A673 (cell line): ENCODE measurements at regions not wholly inside any gene's neighbourhood (a gene's known extent, or its start where the extent isn't known, plus 50 kb on each side); places are given as distances from the start of the nearest gene placed in this dataset.

Source experiments
- EZH2 ChIP-seq: fragments of 200-600 bp; sonication (generic); IDR thresholded peaks from 2 replicates; pipeline ENCODE4 v1.6.1; 2017; ENCODE audit warnings: borderline replicate concordance, low read depth, mild to moderate bottlenecking, mixed read lengths, antibody characterized with exemption, low read length; ENCODE audit not compliant: poor library complexity, severe bottlenecking
- TF ChIP-seq, protein P1 (sequence below): fragments of 300-800, 200-600 bp; sonication (generic); conservative IDR thresholded peaks from 2 replicates; pipeline ENCODE4 v1.5.1; 2017; ENCODE audit warnings: low read depth, mild to moderate bottlenecking, antibody characterized with exemption, low read length, moderate library complexity, mixed read lengths

DNA sequence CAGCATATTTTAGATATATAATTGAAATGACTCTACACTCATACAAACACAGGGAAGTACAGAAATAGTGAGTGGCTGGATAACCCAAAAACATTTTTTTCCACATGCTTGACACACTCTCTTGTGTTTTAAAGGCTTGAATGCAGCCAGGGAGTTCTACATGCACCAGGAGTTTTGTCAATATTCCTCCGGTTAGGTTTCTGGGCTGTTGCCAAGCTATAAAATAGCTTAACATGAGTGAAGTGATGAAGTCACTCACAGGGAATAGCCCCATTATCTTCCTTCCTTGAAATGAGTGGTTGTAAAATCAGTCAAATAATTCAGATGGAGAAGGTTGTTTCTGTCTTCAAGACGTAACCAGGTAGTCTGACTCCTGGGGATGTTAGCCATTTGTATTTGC, 582.7 kb downstream of the SLC6A15 start:
- TF ChIP-seq, protein P1, sequence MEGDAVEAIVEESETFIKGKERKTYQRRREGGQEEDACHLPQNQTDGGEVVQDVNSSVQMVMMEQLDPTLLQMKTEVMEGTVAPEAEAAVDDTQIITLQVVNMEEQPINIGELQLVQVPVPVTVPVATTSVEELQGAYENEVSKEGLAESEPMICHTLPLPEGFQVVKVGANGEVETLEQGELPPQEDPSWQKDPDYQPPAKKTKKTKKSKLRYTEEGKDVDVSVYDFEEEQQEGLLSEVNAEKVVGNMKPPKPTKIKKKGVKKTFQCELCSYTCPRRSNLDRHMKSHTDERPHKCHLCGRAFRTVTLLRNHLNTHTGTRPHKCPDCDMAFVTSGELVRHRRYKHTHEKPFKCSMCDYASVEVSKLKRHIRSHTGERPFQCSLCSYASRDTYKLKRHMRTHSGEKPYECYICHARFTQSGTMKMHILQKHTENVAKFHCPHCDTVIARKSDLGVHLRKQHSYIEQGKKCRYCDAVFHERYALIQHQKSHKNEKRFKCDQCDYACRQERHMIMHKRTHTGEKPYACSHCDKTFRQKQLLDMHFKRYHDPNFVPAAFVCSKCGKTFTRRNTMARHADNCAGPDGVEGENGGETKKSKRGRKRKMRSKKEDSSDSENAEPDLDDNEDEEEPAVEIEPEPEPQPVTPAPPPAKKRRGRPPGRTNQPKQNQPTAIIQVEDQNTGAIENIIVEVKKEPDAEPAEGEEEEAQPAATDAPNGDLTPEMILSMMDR = no peak
- no peak for TF ChIP-seq EZH2
